Small intestine (tissue), 7 donors: ENCODE measurements at regions not wholly inside any gene's neighbourhood (a gene's known extent, or its start where the extent isn't known, plus 50 kb on each side); places are given as distances from the start of the nearest gene placed in this dataset.
"Not testable (repeated sequence)": the region's sequence is repeated elsewhere in the genome, so short reads cannot be mapped to it uniquely, and the experiment has no call there.

ENCODE experiments used
- DNase-seq, 2 donors: peaks; one replicate each; pipeline versions ENCODE4 v3.0.0 to v3.0.0-alpha.2; 2013
- FAIRE-seq: peaks from 2 replicates; lab custom pipeline; 2012; peaks lifted over from hg19 to GRCh38; lab: Jason Lieb, UNC
- H3K27ac ChIP-seq, 3 donors: one replicate each; pipeline ENCODE4 v1.5.1; 2013; ENCODE audit warnings: low read length in 2 of 3, mild to moderate bottlenecking in 2 of 3, control low read depth in 1 of 3, inconsistent platforms in 1 of 3, low read depth in 1 of 3, moderate library complexity in 1 of 3
- H3K27me3 ChIP-seq, 3 donors: one replicate each; pipeline ENCODE4 v1.6.1; 2013; ENCODE audit warnings: low read length in 3 of 3, inconsistent platforms in 1 of 3; ENCODE audit not compliant: control insufficient read depth in 3 of 3, insufficient read depth in 3 of 3
- H3K36me3 ChIP-seq, 3 donors: one replicate each; pipeline ENCODE4 v1.6.1; 2013; ENCODE audit warnings: low read length in 3 of 3, inconsistent platforms in 1 of 3, low read depth in 1 of 3, mild to moderate bottlenecking in 1 of 3, moderate library complexity in 1 of 3; ENCODE audit not compliant: control insufficient read depth in 3 of 3, insufficient read depth in 2 of 3
- H3K4me1 ChIP-seq, 3 donors: one replicate each; pipeline ENCODE4 v1.6.1; 2013; ENCODE audit warnings: low read length in 2 of 3, inconsistent platforms in 1 of 3, low read depth in 1 of 3, mild to moderate bottlenecking in 1 of 3, moderate library complexity in 1 of 3; ENCODE audit not compliant: control insufficient read depth in 3 of 3, insufficient read depth in 2 of 3
- H3K4me3 ChIP-seq, 3 donors: one replicate each; pipeline ENCODE4 v1.5.1; 2013; ENCODE audit warnings: low read length in 3 of 3, control low read depth in 1 of 3, inconsistent platforms in 1 of 3, low read depth in 1 of 3, mild to moderate bottlenecking in 1 of 3, moderate library complexity in 1 of 3
- H3K9me3 ChIP-seq, 2 donors: one replicate each; pipeline ENCODE4 v1.6.1; 2013; ENCODE audit warnings: low read depth in 1 of 2, low read length in 1 of 2; ENCODE audit not compliant: control insufficient read depth in 2 of 2, insufficient read depth in 1 of 2
- WGBS, 3 donors: extraction: QIAGEN DNeasy Blood & Tissue Kit; methylation state at CpG; one replicate each; pipeline ENCODE4 v1.1.7; 2013; 5-methylcytosine and 5-hydroxymethylcytosine counted together
- donor health status: healthy with polysubstance abuse.
- donor health status: control.
- donor health status: control.
- donor health status: Bipolar disorder and iron deficiency.
- donor health status: healthy.

- WGBS, 3 donors, result 78 to 91% (median 81%) methylated on average over 3 of the region's 3 CpGs
- DNase-seq (no peak), FAIRE-seq (no peak)
Measured at GRCh38 chr21:14827468-14827867, 237.3 kb downstream of the NRIP1 start.

GRCh38 chr21:14826630-14827029, 238.2 kb downstream of the NRIP1 start:
- Histone ChIP-seq H3K9me3 (no peaks in the 10 kb centered on the region), H3K4me1 (no peaks in the 10 kb centered on the region), H3K36me3 (no peaks in the 10 kb centered on the region), H3K4me3 (no peak overlapping the region), H3K27ac (no peak overlapping the region), H3K27me3 (no peaks in the 10 kb centered on the region)
- 89 to 94% (median 91%) methylated on average over 6 of the region's 6 CpGs for WGBS, 3 donors
- no peak for FAIRE-seq
- DNase-seq, result no peak

More at GRCh38 chr21:14827468-14827867, 237.3 kb downstream of the NRIP1 start:
- Histone ChIP-seq H3K27ac (no peak overlapping the region), H3K4me1 (no peaks in the 10 kb centered on the region), H3K27me3 (no peaks in the 10 kb centered on the region), H3K4me3 (no peak overlapping the region), H3K9me3 (no peaks in the 10 kb centered on the region), H3K36me3 (no peaks in the 10 kb centered on the region)

GRCh38 chr21:14825514-14825974, 239.3 kb downstream of the NRIP1 start:
- FAIRE-seq (no peak), DNase-seq (no peak)
- Histone ChIP-seq H3K36me3 (no peaks in the 10 kb centered on the region), H3K27ac (no peak overlapping the region), H3K4me1 (no peaks in the 10 kb centered on the region), H3K4me3 (no peak overlapping the region), H3K9me3 (no peaks in the 10 kb centered on the region), H3K27me3 (no peaks in the 10 kb centered on the region)
- 65 to 78% (median 76%) methylated on average over 3 of the region's 3 CpGs for WGBS, 3 donors

- Histone ChIP-seq H3K27me3 (no peaks in the 10 kb centered on the region), H3K27ac (no peak overlapping the region), H3K36me3 (no peaks in the 10 kb centered on the region), H3K4me1 (no peaks in the 10 kb centered on the region), H3K4me3 (no peak overlapping the region), H3K9me3 (no peaks in the 10 kb centered on the region)
- FAIRE-seq (no peak), DNase-seq (no peak)
- 92 to 96% (median 94%) methylated on average over 3 of the region's 3 CpGs for WGBS, 3 donors
Measured at GRCh38 chr21:14824126-14824525, 240.7 kb downstream of the NRIP1 start.

- FAIRE-seq, result no peak
- WGBS, 3 donors, result 75 to 91% (median 88%) methylated on average over 1 of the region's 1 CpG
- Histone ChIP-seq H3K4me3 (no peak overlapping the region), H3K27ac (no peak overlapping the region), H3K4me1 (no peaks in the 10 kb centered on the region), H3K9me3 (peaks cover 0 to 1% of the 10 kb centered on the region in 2 donors), H3K36me3 (no peaks in the 10 kb centered on the region), H3K27me3 (no peaks in the 10 kb centered on the region)
- no peak for DNase-seq
Measured at GRCh38 chr21:14817311-14817710, 247.5 kb downstream of the NRIP1 start.

GRCh38 chr21:14814991-14815390, 249.8 kb downstream of the NRIP1 start:
- no peaks in the 10 kb centered on the region for H3K27me3 ChIP-seq
- H3K36me3 ChIP-seq, result no peaks in the 10 kb centered on the region
- 81 to 87% (median 85%) methylated on average over 3 of the region's 3 CpGs for WGBS, 3 donors
- no peaks in the 10 kb centered on the region for H3K4me1 ChIP-seq
- H3K27ac ChIP-seq, result no peak overlapping the region
- H3K4me3 ChIP-seq, result no peak overlapping the region
- FAIRE-seq, result no peak
- DNase-seq, result no peak
- H3K9me3 ChIP-seq, result peaks cover 0 to 3% of the 10 kb centered on the region in 2 donors

- H3K9me3 ChIP-seq, result peaks cover 0 to 3% of the 10 kb centered on the region in 2 donors
- no peak overlapping the region for H3K27ac ChIP-seq
- H3K4me1 ChIP-seq, result no peaks in the 10 kb centered on the region
- no peak overlapping the region for H3K4me3 ChIP-seq
- FAIRE-seq (no peak), DNase-seq (no peak)
- no peaks in the 10 kb centered on the region for H3K36me3 ChIP-seq
- no peaks in the 10 kb centered on the region for H3K27me3 ChIP-seq
- WGBS, 3 donors, result 80 to 88% (median 87%) methylated on average over 3 of the region's 3 CpGs
Measured at GRCh38 chr21:14814282-14814681, 250.5 kb downstream of the NRIP1 start.

GRCh38 chr21:14804170-14804569, 258.1 kb upstream of the SAMSN1 start:
- not testable (repeated sequence) for H3K4me3 ChIP-seq, FAIRE-seq, H3K27ac ChIP-seq, H3K4me1 ChIP-seq, DNase-seq, H3K9me3 ChIP-seq, H3K27me3 ChIP-seq, H3K36me3 ChIP-seq
- 64 to 73% (median 70%) methylated on average over 2 of the region's 2 CpGs for WGBS, 3 donors

GRCh38 chr21:14797543-14797942, 251.4 kb upstream of the SAMSN1 start:
- DNase-seq (no peak), FAIRE-seq (no peak)
- Histone ChIP-seq H3K27ac (no peak overlapping the region), H3K4me3 (no peak overlapping the region), H3K36me3 (no peaks in the 10 kb centered on the region), H3K9me3 (peaks cover 0 to 4% of the 10 kb centered on the region in 2 donors), H3K4me1 (no peaks in the 10 kb centered on the region), H3K27me3 (no peaks in the 10 kb centered on the region)
